GM23338 (cell line): ENCODE measurements at regions not wholly inside any gene's neighbourhood (a gene's known extent, or its start where the extent isn't known, plus 50 kb on each side); places are given as distances from the start of the nearest gene placed in this dataset.

Source experiments
- ATAC-seq: fragments of 200-7000 bp; cut with Tn5 transposase; 3 replicates; pipeline ENCODE4 v1.9.1; 2020
- DNase-seq: peaks from one replicate; pipeline ENCODE4 v3.0.0-alpha.2; 2015; ENCODE audit warnings: low spot score
- H2AFZ ChIP-seq: fragments of 200-600 bp; sonication (generic); 2 replicates; pipeline ENCODE4 v1.8.0; 2016; ENCODE audit warnings: antibody characterized with exemption, mild to moderate bottlenecking, moderate library complexity
- H3F3A ChIP-seq: fragments of 200-600 bp; sonication (generic); replicated peaks from 2 replicates; pipeline ENCODE4 v1.8.0; 2017; ENCODE audit warnings: antibody characterized with exemption, mixed run types, low read depth
- H3K27ac ChIP-seq: fragments of 200-600 bp; sonication (generic); 2 replicates; pipeline ENCODE4 v1.6.1; 2016; ENCODE audit warnings: low read depth
- H3K27me3 ChIP-seq: fragments of 200-600 bp; sonication (generic); 2 replicates; pipeline ENCODE4 v1.8.0; 2016; ENCODE audit warnings: mild to moderate bottlenecking, mixed run types, moderate library complexity; ENCODE audit not compliant: insufficient read depth
- H3K36me3 ChIP-seq: fragments of 200-600 bp; sonication (generic); 2 replicates; pipeline ENCODE4 v1.8.0; 2016; ENCODE audit warnings: mild to moderate bottlenecking; ENCODE audit not compliant: insufficient read depth
- H3K4me1 ChIP-seq: fragments of 200-600 bp; sonication (generic); 2 replicates; pipeline ENCODE4 v1.8.0; 2016; ENCODE audit warnings: mild to moderate bottlenecking, moderate library complexity; ENCODE audit not compliant: insufficient read depth
- H3K4me2 ChIP-seq: fragments of 200-600 bp; sonication (generic); 2 replicates; pipeline ENCODE4 v1.7.1; 2017; ENCODE audit warnings: mixed run types
- H3K4me3 ChIP-seq: fragments of 200-600 bp; sonication (generic); 2 replicates; pipeline ENCODE4 v1.6.1; 2016; ENCODE audit warnings: mixed run types
- H3K79me2 ChIP-seq: fragments of 200-600 bp; sonication (generic); replicated peaks from 2 replicates; pipeline ENCODE4 v1.8.0; 2017; ENCODE audit warnings: mild to moderate bottlenecking; ENCODE audit not compliant: insufficient read depth
- H3K9me2 ChIP-seq: fragments of 200-600 bp; sonication (generic); 2 replicates; pipeline ENCODE4 v1.8.0; 2017; ENCODE audit not compliant: insufficient read depth
- H4K20me1 ChIP-seq: fragments of 200-600 bp; sonication (generic); replicated peaks from 2 replicates; pipeline ENCODE4 v1.8.0; 2017; ENCODE audit warnings: mild to moderate bottlenecking; ENCODE audit not compliant: insufficient read depth
- H3K27ac Mint-ChIP-seq: 2 replicates; pipeline ENCODE4 v1.8.0; 2020; ENCODE audit warnings: inconsistent platforms, mild to moderate bottlenecking, moderate library complexity, mixed read lengths
- H3K27me3 Mint-ChIP-seq: 3 replicates; pipeline ENCODE4 v1.8.0; 2022; ENCODE audit warnings: low read depth, mild to moderate bottlenecking, moderate library complexity, mixed read lengths, inconsistent platforms; ENCODE audit not compliant: insufficient read depth, poor library complexity
- H3K36me3 Mint-ChIP-seq: 3 replicates; pipeline ENCODE4 v1.8.0; 2021; ENCODE audit warnings: low read depth, mild to moderate bottlenecking, inconsistent platforms, moderate library complexity, mixed read lengths
- H3K4me1 Mint-ChIP-seq: 3 replicates; pipeline ENCODE4 v1.8.0; 2020; ENCODE audit warnings: mild to moderate bottlenecking, inconsistent platforms, mixed read lengths
- H3K4me3 Mint-ChIP-seq: 3 replicates; pipeline ENCODE4 v1.8.0; 2021; ENCODE audit warnings: moderate library complexity, mild to moderate bottlenecking, inconsistent platforms, mixed read lengths
- H3K9me3 Mint-ChIP-seq: 3 replicates; pipeline ENCODE4 v1.8.0; 2020; ENCODE audit warnings: moderate library complexity, mild to moderate bottlenecking, inconsistent platforms, mixed read lengths
- CREB1 ChIP-seq: fragments of 250-450 bp; sonication (Bioruptor Pico); IDR thresholded peaks from 2 replicates; pipeline ENCODE4 v1.5.0; 2020; ENCODE audit warnings: low read depth, mild to moderate bottlenecking, moderate library complexity
- EZH2 ChIP-seq: fragments of 200-600 bp; sonication (generic); IDR thresholded peaks from one replicate; pipeline ENCODE4 v1.8.0; 2017; ENCODE audit warnings: antibody characterized with exemption, mild to moderate bottlenecking, low read depth; ENCODE audit not compliant: unreplicated experiment
- EZH2phosphoT487 ChIP-seq: fragments of 200-600 bp; sonication (generic); IDR thresholded peaks from one replicate; pipeline ENCODE4 v1.8.1; 2018; ENCODE audit warnings: antibody characterized with exemption; ENCODE audit not compliant: unreplicated experiment
- JUNB ChIP-seq: IDR thresholded peaks from one replicate; pipeline ENCODE4 v1.6.1; 2016; ENCODE audit warnings: antibody characterized with exemption; ENCODE audit not compliant: unreplicated experiment
- NANOG ChIP-seq: IDR thresholded peaks from 2 replicates; pipeline ENCODE4 v1.6.1; 2016; ENCODE audit warnings: antibody characterized with exemption, borderline replicate concordance
- POLR2AphosphoS5 ChIP-seq: IDR thresholded peaks from 2 replicates; pipeline ENCODE4 v1.6.1; 2016; ENCODE audit warnings: antibody characterized with exemption, low read depth
- STAT1 ChIP-seq: IDR thresholded peaks from one replicate; pipeline ENCODE4 v1.6.1; 2016; ENCODE audit warnings: antibody characterized with exemption; ENCODE audit not compliant: unreplicated experiment
- ZNF114 ChIP-seq: fragments of 250-450 bp; sonication (Bioruptor Pico); IDR thresholded peaks from 2 replicates; pipeline ENCODE4 v1.5.0; 2020; ENCODE audit warnings: mild to moderate bottlenecking, moderate library complexity
- ZNF331 ChIP-seq: fragments of 250-450 bp; sonication (Bioruptor Pico); IDR thresholded peaks from 2 replicates; pipeline ENCODE4 v1.5.0; 2020; ENCODE audit warnings: low read depth, mild to moderate bottlenecking, moderate library complexity
- TF ChIP-seq, protein P1 (sequence below): IDR thresholded peaks from one replicate; pipeline ENCODE4 v1.6.1; 2018; ENCODE audit warnings: antibody characterized with exemption; ENCODE audit not compliant: unreplicated experiment
- TF ChIP-seq, protein P2 (sequence below): IDR thresholded peaks from 2 replicates; pipeline ENCODE4 v1.6.1; 2016; ENCODE audit warnings: antibody characterized with exemption
- TF ChIP-seq, protein P3 (sequence below), 2 experiments: fragments of 200-600 bp in 1 of 2; sonication (generic) in 1 of 2; conservative IDR thresholded peaks; 2 replicates each; pipeline versions ENCODE4 v1.5.1 to v1.6.1; 2016 to 2017; ENCODE audit warnings: antibody characterized with exemption in 2 of 2, low read depth in 2 of 2, mild to moderate bottlenecking in 2 of 2, moderate library complexity in 1 of 2
- TF ChIP-seq, protein P4 (sequence below): fragments of 250-450 bp; sonication (Bioruptor Pico); IDR thresholded peaks from 2 replicates; pipeline ENCODE4 v1.5.0; 2020; ENCODE audit warnings: mild to moderate bottlenecking, moderate library complexity

DNA sequence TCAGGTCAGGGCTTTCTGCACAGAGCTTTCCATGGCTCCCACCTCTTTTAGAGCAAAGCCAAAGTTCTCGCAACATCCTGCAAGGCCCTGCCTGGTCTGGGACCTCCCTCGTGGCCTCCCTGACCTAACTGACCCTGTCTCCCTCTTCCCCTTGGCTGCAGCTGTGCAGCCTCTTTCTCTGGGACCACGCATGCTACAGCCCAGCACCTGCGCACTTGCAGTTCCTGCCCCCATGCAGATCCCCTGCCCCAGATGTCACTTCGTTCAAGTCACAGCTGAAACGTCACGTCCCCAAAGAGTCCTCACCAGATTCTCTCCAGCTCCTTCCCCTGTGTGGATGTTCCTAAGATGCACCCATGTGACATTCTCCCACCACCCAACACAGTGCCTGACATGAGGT, 61.2 kb upstream of the ZNF716 start:
- Histone ChIP-seq H3K36me3 (no peaks in the 10 kb centered on the region), H3K27ac (no peak overlapping the region), H3K27me3 (no peaks in the 10 kb centered on the region), H3K9me2 (no peaks in the 10 kb centered on the region), H3K4me1 (no peaks in the 10 kb centered on the region), H4K20me1 (no peaks in the 10 kb centered on the region), H3K79me2 (no peaks in the 10 kb centered on the region), H3F3A (no peaks in the 10 kb centered on the region), H2AFZ (no peak overlapping the region), H3K4me3 (no peak overlapping the region), H3K4me2 (no peak overlapping the region)
- TF ChIP-seq POLR2AphosphoS5: no peak
- TF ChIP-seq JUNB: no peak
- TF ChIP-seq, protein P1, sequence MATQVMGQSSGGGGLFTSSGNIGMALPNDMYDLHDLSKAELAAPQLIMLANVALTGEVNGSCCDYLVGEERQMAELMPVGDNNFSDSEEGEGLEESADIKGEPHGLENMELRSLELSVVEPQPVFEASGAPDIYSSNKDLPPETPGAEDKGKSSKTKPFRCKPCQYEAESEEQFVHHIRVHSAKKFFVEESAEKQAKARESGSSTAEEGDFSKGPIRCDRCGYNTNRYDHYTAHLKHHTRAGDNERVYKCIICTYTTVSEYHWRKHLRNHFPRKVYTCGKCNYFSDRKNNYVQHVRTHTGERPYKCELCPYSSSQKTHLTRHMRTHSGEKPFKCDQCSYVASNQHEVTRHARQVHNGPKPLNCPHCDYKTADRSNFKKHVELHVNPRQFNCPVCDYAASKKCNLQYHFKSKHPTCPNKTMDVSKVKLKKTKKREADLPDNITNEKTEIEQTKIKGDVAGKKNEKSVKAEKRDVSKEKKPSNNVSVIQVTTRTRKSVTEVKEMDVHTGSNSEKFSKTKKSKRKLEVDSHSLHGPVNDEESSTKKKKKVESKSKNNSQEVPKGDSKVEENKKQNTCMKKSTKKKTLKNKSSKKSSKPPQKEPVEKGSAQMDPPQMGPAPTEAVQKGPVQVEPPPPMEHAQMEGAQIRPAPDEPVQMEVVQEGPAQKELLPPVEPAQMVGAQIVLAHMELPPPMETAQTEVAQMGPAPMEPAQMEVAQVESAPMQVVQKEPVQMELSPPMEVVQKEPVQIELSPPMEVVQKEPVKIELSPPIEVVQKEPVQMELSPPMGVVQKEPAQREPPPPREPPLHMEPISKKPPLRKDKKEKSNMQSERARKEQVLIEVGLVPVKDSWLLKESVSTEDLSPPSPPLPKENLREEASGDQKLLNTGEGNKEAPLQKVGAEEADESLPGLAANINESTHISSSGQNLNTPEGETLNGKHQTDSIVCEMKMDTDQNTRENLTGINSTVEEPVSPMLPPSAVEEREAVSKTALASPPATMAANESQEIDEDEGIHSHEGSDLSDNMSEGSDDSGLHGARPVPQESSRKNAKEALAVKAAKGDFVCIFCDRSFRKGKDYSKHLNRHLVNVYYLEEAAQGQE: no peak
- TF ChIP-seq, protein P2, sequence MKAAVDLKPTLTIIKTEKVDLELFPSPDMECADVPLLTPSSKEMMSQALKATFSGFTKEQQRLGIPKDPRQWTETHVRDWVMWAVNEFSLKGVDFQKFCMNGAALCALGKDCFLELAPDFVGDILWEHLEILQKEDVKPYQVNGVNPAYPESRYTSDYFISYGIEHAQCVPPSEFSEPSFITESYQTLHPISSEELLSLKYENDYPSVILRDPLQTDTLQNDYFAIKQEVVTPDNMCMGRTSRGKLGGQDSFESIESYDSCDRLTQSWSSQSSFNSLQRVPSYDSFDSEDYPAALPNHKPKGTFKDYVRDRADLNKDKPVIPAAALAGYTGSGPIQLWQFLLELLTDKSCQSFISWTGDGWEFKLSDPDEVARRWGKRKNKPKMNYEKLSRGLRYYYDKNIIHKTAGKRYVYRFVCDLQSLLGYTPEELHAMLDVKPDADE: no peak
- TF ChIP-seq NANOG: no peak
- TF ChIP-seq ZNF331 (CRISPR knock-in tag): no peak
- TF ChIP-seq, protein P3, sequence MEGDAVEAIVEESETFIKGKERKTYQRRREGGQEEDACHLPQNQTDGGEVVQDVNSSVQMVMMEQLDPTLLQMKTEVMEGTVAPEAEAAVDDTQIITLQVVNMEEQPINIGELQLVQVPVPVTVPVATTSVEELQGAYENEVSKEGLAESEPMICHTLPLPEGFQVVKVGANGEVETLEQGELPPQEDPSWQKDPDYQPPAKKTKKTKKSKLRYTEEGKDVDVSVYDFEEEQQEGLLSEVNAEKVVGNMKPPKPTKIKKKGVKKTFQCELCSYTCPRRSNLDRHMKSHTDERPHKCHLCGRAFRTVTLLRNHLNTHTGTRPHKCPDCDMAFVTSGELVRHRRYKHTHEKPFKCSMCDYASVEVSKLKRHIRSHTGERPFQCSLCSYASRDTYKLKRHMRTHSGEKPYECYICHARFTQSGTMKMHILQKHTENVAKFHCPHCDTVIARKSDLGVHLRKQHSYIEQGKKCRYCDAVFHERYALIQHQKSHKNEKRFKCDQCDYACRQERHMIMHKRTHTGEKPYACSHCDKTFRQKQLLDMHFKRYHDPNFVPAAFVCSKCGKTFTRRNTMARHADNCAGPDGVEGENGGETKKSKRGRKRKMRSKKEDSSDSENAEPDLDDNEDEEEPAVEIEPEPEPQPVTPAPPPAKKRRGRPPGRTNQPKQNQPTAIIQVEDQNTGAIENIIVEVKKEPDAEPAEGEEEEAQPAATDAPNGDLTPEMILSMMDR (conservative IDR thresholded peaks at IDR 0.05; ENCODE audit: low read depth in 2 of 2): no peak
- no peak for TF ChIP-seq CREB1 (CRISPR knock-in tag)
- no peak for TF ChIP-seq EZH2
- TF ChIP-seq ZNF114 (CRISPR knock-in tag): no peak
- no peak for TF ChIP-seq STAT1
- TF ChIP-seq, protein P4, sequence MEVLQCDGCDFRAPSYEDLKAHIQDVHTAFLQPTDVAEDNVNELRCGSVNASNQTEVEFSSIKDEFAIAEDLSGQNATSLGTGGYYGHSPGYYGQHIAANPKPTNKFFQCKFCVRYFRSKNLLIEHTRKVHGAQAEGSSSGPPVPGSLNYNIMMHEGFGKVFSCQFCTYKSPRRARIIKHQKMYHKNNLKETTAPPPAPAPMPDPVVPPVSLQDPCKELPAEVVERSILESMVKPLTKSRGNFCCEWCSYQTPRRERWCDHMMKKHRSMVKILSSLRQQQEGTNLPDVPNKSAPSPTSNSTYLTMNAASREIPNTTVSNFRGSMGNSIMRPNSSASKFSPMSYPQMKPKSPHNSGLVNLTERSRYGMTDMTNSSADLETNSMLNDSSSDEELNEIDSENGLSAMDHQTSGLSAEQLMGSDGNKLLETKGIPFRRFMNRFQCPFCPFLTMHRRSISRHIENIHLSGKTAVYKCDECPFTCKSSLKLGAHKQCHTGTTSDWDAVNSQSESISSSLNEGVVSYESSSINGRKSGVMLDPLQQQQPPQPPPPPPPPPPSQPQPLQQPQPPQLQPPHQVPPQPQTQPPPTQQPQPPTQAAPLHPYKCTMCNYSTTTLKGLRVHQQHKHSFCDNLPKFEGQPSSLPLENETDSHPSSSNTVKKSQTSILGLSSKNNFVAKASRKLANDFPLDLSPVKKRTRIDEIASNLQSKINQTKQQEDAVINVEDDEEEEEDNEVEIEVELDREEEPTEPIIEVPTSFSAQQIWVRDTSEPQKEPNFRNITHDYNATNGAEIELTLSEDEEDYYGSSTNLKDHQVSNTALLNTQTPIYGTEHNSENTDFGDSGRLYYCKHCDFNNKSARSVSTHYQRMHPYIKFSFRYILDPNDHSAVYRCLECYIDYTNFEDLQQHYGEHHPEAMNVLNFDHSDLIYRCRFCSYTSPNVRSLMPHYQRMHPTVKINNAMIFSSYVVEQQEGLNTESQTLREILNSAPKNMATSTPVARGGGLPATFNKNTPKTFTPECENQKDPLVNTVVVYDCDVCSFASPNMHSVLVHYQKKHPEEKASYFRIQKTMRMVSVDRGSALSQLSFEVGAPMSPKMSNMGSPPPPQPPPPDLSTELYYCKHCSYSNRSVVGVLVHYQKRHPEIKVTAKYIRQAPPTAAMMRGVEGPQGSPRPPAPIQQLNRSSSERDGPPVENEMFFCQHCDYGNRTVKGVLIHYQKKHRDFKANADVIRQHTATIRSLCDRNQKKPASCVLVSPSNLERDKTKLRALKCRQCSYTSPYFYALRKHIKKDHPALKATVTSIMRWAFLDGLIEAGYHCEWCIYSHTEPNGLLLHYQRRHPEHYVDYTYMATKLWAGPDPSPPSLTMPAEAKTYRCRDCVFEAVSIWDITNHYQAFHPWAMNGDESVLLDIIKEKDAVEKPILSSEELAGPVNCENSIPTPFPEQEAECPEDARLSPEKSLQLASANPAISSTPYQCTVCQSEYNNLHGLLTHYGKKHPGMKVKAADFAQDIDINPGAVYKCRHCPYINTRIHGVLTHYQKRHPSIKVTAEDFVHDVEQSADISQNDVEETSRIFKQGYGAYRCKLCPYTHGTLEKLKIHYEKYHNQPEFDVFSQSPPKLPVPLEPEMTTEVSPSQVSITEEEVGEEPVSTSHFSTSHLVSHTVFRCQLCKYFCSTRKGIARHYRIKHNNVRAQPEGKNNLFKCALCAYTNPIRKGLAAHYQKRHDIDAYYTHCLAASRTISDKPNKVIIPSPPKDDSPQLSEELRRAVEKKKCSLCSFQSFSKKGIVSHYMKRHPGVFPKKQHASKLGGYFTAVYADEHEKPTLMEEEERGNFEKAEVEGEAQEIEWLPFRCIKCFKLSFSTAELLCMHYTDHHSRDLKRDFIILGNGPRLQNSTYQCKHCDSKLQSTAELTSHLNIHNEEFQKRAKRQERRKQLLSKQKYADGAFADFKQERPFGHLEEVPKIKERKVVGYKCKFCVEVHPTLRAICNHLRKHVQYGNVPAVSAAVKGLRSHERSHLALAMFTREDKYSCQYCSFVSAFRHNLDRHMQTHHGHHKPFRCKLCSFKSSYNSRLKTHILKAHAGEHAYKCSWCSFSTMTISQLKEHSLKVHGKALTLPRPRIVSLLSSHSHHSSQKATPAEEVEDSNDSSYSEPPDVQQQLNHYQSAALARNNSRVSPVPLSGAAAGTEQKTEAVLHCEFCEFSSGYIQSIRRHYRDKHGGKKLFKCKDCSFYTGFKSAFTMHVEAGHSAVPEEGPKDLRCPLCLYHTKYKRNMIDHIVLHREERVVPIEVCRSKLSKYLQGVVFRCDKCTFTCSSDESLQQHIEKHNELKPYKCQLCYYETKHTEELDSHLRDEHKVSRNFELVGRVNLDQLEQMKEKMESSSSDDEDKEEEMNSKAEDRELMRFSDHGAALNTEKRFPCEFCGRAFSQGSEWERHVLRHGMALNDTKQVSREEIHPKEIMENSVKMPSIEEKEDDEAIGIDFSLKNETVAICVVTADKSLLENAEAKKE (CRISPR knock-in tag): no peak
- no peak for TF ChIP-seq EZH2phosphoT487
- Mint-ChIP-seq H3K4me1 (no peaks in the 10 kb centered on the region), H3K36me3 (peaks cover 53% of the 10 kb centered on the region), H3K9me3 (peaks cover 100% of the 10 kb centered on the region), H3K27me3 (peaks cover 6% of the 10 kb centered on the region), H3K27ac (no peak overlapping the region), H3K4me3 (no peak overlapping the region)
- peak; percentile 0 for DNase-seq
- no peak for ATAC-seq
